T-helper 17 cell (primary cell): ENCODE measurements at regions not wholly inside any gene's neighbourhood (a gene's known extent, or its start where the extent isn't known, plus 50 kb on each side); places are given as distances from the start of the nearest gene placed in this dataset.

Experiments
- ATAC-seq: fragments of 150-1000 bp; cut with Tn5 transposase; 2 replicates; pipeline ENCODE4 v1.10.0; 2021; ENCODE audit warnings: mild to moderate bottlenecking, moderate library complexity
- DNase-seq, 3 donors: peaks; one replicate each; pipeline versions ENCODE4 v3.0.0 to v3.0.0-alpha.2; 2020 to 2021
- H3K9me3 ChIP-seq: one replicate; pipeline ENCODE4 v1.7.0; 2013; ENCODE audit warnings: low read length, mild to moderate bottlenecking; ENCODE audit not compliant: control insufficient read depth, poor library complexity, severe bottlenecking
- H3K27ac Mint-ChIP-seq: one replicate; pipeline ENCODE4 v1.8.0; 2022; ENCODE audit warnings: mild to moderate bottlenecking, moderate library complexity, mixed read lengths
- H3K27me3 Mint-ChIP-seq: one replicate; pipeline ENCODE4 v1.8.0; 2022; ENCODE audit warnings: mixed read lengths
- H3K36me3 Mint-ChIP-seq: one replicate; pipeline ENCODE4 v1.8.0; 2022; ENCODE audit warnings: low read depth, mixed read lengths
- H3K4me1 Mint-ChIP-seq: one replicate; pipeline ENCODE4 v1.8.0; 2022; ENCODE audit warnings: mild to moderate bottlenecking, mixed read lengths
- H3K4me3 Mint-ChIP-seq: one replicate; pipeline ENCODE4 v1.8.0; 2022; ENCODE audit warnings: mild to moderate bottlenecking, moderate library complexity, mixed read lengths

DNA sequence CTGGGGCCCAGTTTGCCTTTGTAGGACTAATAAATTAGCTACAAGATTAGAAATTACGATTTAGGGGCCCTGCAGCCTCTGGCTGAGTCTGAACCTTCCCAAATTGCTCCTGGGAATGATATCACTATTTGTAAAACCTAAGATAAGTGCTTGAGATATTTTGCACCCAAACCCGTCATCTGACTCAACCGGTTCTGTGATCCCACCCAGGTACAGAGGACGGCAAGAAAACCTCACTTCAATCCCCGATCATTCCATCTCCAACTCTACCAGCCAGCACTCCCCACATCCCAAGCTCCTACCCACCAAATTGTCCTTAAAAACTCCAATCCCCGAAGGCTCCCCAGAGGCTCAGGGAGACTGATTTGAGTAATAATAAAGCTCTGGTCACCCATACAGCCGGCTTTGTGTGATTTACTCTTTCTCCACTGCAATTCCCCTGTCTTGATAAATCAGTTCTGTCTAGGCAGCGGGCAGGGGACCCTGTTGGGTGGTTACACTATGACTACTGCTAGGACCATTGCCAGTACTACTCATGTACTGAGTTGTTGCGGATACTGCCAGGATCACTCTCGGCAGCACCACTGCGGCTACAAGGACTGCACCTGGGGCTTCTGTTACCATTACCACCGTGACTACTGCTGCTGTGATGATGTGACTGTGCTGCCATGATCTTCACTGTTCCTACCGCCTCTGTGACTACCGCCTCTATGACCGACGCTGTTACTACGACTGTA, 73.1 kb downstream of the IRF8 start:
- Mint-ChIP-seq H3K4me3 (no peak overlapping the region), H3K27ac (no peak overlapping the region), H3K4me1 (peaks cover 17% of the 10 kb centered on the region), H3K27me3 (no peaks in the 10 kb centered on the region), H3K36me3 (no peaks in the 10 kb centered on the region)
- no peaks in the 10 kb centered on the region for H3K9me3 ChIP-seq
- DNase-seq (no peak), ATAC-seq (no peak)

DNA sequence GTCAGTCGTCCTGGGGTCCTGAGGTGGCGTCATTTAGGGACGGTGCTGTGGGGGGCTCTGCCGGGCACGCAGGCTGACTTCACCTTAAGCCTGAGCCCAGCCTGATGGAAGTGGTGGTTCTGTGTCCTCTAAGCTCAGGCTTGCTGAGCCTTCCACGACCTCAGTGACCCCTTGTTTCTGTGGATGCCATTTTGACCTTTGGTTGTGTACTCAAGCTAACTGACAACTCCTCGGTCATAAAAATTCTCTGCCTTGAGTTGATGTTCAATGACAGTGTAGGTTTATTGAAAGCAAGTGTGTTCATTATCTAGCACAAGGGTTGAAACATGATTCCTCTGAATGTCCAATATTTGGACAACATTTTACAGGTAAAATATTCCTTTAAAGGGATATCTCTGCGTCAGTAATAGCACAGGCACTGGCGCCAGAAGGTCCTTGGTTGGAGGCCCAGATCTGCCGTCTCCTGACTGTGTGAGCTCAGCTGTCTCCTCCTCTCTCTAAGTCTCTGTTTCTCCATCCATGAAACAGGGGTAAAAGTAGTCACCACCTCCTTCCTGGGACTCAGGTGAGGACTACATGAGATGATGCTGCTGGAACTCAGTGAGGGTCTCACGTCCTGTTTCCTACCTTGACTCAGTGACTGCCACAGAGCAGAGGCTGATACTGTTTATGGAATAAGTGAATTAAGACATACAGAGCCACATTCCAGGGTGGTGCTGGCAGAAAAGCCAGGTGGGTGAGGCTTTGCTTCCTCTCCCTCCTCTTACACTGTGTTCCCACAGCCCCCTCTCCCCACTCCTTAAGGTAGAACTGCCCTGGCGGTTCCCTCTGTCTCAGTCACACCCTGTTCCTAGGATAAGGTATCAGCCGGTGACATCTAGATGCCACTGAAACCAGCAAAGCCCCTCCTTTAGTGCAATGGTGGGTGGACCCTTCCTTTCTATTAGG, 75.7 kb downstream of the IRF8 start:
- H3K9me3 ChIP-seq, result no peaks in the 10 kb centered on the region
- Mint-ChIP-seq H3K4me3 (no peak overlapping the region), H3K27ac (no peak overlapping the region), H3K36me3 (no peaks in the 10 kb centered on the region), H3K27me3 (peaks cover 19% of the 10 kb centered on the region), H3K4me1 (peaks cover 7% of the 10 kb centered on the region)
- ATAC-seq (no peak), DNase-seq (no peak)

DNA sequence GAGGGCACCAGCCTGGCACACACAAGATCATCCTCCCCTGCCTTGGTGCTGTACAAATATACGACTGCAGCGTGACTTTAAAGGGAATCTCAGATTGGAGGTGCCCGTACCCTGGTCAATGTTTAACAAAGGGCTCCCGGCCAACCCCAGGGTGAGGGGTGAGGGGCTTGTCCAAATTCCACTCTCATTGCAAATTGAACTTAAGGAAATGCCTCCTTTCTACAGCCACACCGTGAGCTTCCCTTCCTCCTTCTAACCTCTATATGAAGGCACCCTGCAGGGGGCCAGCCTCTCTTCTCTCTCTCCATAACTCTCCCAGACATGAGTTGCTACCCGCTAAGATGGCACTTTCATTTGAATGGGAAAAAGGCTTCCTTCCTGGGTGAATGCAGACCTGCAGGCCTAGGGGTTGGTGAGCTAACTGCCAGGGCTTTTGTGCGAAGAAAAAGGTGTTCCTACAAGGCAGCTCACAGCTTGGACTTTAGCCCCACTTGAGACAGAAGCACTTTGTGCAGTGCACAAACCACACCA, 76.6 kb downstream of the IRF8 start:
- Mint-ChIP-seq H3K4me3 (no peak overlapping the region), H3K27ac (no peak overlapping the region), H3K27me3 (peaks cover 27% of the 10 kb centered on the region), H3K4me1 (peaks cover 3% of the 10 kb centered on the region), H3K36me3 (no peaks in the 10 kb centered on the region)
- ATAC-seq (no peak), DNase-seq (no peak)
- H3K9me3 ChIP-seq, result no peaks in the 10 kb centered on the region

DNA sequence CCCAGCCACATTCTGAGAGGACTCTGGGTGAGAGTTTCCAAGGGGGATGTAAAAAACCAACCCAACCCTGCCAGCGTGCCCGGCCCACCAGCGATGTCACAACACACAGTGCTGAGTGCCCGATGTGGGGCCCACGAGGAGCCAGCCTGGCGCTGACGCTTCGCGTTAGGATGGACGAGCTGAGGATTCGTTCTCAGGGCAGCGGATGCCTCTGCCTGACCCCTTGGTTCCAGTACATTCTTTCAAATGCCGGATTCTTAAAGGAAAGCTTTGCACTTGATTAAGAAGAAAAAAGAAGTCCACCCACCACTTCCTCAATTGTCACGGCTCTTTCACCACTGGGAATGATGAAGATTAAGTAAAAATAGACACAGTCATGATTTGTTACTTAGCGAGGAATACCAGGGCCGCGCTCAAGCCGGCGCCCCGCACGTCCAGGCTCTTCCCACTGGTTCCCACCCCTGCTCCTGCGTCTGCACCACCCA, 79.4 kb downstream of the IRF8 start:
- DNase-seq, result no peak
- Mint-ChIP-seq H3K4me1 (peaks cover 3% of the 10 kb centered on the region), H3K27me3 (peaks cover 42% of the 10 kb centered on the region), H3K36me3 (peaks cover 3% of the 10 kb centered on the region), H3K27ac (no peak overlapping the region), H3K4me3 (no peak overlapping the region)
- no peak for ATAC-seq
- no peaks in the 10 kb centered on the region for H3K9me3 ChIP-seq

DNA sequence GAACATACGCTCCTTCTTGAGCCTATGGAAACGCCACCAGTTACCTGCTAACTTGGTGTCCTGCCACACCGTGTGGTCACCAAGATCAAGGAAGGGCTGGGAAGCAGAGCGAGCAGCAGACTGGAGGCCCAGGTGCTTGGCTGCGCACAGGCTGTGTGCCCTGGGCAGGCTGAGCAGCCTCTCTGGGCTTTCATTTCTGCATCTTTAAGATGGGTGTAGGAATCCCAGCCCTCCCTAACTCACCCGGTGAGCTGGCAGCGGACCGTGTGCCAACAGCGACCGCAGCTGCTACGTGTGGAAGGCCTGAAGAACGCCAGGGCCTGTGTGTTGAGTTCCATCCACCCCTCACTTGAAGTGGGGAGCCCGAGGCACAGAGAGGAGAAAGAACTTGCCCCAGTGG, 80.0 kb downstream of the IRF8 start:
- Mint-ChIP-seq H3K27me3 (peaks cover 44% of the 10 kb centered on the region), H3K4me1 (peaks cover 3% of the 10 kb centered on the region), H3K4me3 (no peak overlapping the region), H3K27ac (no peak overlapping the region), H3K36me3 (peaks cover 3% of the 10 kb centered on the region)
- DNase-seq, result no peak
- no peak for ATAC-seq
- H3K9me3 ChIP-seq, result no peaks in the 10 kb centered on the region

- H3K4me3 Mint-ChIP-seq, result no peak overlapping the region
- no peaks in the 10 kb centered on the region for H3K9me3 ChIP-seq
- peaks cover 3% of the 10 kb centered on the region for H3K4me1 Mint-ChIP-seq
- H3K27me3 Mint-ChIP-seq, result peaks cover 50% of the 10 kb centered on the region
- DNase-seq (no peak), ATAC-seq (no peak)
- peaks cover 3% of the 10 kb centered on the region for H3K36me3 Mint-ChIP-seq
- H3K27ac Mint-ChIP-seq, result no peak overlapping the region
Observed at GRCh38 chr16:85979605-85980004, 80.6 kb downstream of the IRF8 start.

DNA sequence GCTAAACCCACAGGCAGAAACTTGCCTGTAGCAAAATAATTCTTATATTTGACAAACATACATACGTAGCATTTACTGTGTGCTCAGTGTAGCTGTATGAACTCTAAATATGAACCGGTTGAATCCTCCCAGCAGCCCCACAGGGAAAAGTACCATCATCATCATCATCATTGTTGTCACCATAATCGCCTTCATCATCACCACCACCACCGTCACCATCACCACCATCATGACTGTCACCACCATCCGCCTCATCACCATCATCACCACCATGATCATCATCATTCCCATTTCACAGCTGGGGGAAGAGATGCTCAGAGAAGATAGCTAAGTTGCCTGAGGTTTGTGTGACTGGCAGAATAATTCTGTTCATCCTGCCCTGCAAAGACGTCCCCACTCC, 81.7 kb downstream of the IRF8 start:
- ATAC-seq (no peak), DNase-seq (no peak)
- Mint-ChIP-seq H3K27ac (no peak overlapping the region), H3K27me3 (peaks cover 59% of the 10 kb centered on the region), H3K36me3 (peaks cover 3% of the 10 kb centered on the region), H3K4me3 (no peak overlapping the region), H3K4me1 (peaks cover 2% of the 10 kb centered on the region)
- H3K9me3 ChIP-seq, result no peaks in the 10 kb centered on the region

GRCh38 chr16:85981826-85982562, 83.0 kb downstream of the IRF8 start:
- Mint-ChIP-seq H3K4me1 (peaks cover 5% of the 10 kb centered on the region), H3K27ac (no peak overlapping the region), H3K27me3 (peaks cover 71% of the 10 kb centered on the region), H3K4me3 (no peak overlapping the region), H3K36me3 (peaks cover 3% of the 10 kb centered on the region)
- DNase-seq (no peak), ATAC-seq (no peak)
- no peaks in the 10 kb centered on the region for H3K9me3 ChIP-seq

DNA sequence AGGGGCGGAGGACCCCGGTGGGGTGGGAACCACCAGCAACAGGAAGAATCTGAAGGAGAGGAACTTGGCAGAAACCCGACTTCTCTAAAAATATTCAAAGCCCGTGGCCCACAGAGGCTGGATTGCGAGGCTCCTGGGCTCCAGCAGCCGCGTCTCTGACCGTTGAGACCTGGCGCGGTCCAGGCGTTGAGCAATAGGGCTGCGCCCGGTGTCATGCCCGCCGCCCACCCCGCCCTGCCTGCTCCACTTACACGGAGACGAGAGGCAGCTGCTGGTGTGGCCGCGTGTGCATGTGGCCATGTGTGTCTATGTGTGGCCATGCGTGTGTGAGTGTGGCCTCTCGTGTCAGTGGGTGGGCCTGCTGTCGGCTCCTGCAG, 83.6 kb downstream of the IRF8 start:
- Mint-ChIP-seq H3K4me1 (peaks cover 5% of the 10 kb centered on the region), H3K36me3 (peaks cover 3% of the 10 kb centered on the region)
- no peak for DNase-seq

DNA sequence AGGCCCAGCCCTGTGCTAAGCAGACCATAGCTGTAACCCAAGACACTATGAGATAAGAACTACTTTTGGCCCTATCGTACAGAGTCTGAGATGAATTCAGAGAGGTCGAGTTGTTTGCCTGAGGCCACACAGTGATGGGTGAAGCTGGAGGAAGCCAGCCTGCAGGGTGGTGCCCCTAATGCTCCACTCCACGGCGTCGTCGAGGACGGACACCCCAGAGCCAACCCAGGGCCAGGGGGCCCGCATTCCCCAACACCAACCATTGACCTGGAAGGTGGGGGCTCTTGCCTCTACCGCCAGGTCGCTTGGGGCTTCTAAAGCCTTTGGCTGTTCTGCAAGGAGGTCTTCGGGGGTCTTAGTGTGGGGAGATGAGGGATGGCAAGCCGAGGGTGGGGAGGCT, 84.1 kb downstream of the IRF8 start:
- Mint-ChIP-seq H3K27ac (no peak overlapping the region), H3K4me3 (no peak overlapping the region), H3K36me3 (peaks cover 3% of the 10 kb centered on the region), H3K4me1 (peaks cover 5% of the 10 kb centered on the region), H3K27me3 (peaks cover 69% of the 10 kb centered on the region)
- H3K9me3 ChIP-seq, result no peaks in the 10 kb centered on the region
- DNase-seq (no peak), ATAC-seq (no peak)

More for the DNA sequence above, 83.6 kb downstream of the IRF8 start:
- H3K4me3 Mint-ChIP-seq, result no peak overlapping the region
- ATAC-seq, result no peak
- H3K27ac Mint-ChIP-seq, result no peak overlapping the region
- no peaks in the 10 kb centered on the region for H3K9me3 ChIP-seq
- H3K27me3 Mint-ChIP-seq, result peaks cover 71% of the 10 kb centered on the region

DNA sequence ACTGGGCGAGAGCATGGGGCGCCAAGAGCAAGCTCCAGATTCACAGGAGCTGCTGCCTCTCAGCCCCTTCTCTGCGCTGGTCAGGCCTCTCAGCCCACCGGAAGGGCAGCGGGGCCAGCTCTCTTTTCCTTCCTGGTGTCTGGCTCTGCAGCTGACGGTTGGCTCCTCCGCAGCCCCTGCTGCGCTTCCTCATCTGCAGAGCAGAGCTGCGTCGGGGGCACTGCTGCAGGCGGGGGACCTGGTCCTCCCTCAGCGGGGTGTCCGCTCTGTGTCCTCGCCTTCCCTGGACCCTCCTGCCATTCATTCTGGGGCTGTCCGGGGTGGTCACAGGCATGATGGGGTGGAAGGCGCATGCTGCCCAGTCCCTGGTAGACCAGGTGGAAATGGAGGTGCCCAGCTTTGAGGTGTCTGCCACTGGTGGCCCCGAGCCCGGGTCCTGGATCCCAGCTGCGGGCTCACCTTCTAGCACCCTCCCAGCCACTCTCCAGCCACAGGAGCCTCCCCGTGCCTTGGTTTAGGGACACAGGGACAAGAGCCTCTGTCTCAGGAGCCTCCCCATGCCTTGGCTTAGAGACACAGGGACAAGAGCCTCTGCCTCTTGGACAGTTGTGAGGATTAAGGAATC, 84.8 kb downstream of the IRF8 start:
- H3K9me3 ChIP-seq, result no peaks in the 10 kb centered on the region
- ATAC-seq (no peak), DNase-seq (no peak)
- H3K27ac Mint-ChIP-seq, result no peak overlapping the region
- H3K36me3 Mint-ChIP-seq, result peaks cover 3% of the 10 kb centered on the region
- H3K4me3 Mint-ChIP-seq, result no peak overlapping the region
- H3K4me1 Mint-ChIP-seq, result peaks cover 5% of the 10 kb centered on the region
- peaks cover 69% of the 10 kb centered on the region for H3K27me3 Mint-ChIP-seq

DNA sequence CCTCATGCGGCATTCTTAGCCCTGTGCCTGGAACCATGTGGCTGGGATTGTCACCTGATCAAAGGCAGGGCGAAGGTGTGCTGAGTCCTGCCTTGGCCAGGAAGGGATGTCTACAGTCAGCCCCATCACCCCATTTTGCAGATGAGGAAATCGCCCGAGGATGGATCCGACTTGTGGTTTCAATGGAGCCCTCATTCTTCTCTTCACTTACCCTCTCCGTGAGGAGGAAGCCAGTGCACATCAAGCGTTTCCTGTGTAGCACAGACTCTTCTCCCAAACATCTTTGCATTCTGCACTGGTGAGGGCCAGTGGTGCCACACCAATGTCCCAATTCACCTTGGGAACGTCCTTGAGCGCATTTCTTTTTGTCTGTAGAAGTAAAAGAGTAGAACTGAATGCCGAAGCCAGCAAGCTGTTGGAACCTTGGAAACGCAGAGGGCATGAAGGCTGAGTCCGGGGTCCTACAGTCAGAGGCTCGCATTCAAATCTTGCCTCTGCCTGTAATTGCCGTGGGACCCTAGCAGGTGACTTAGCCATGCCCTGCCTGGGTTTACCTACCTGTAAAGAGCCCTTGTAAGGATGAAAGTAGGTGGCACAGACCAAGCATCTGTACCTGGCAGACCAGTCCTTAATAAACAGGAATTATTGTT, 85.4 kb downstream of the IRF8 start:
- no peak for DNase-seq
- Mint-ChIP-seq H3K27ac (no peak overlapping the region), H3K4me1 (peaks cover 8% of the 10 kb centered on the region)

More for the DNA sequence above, 85.4 kb downstream of the IRF8 start:
- H3K9me3 ChIP-seq, result no peaks in the 10 kb centered on the region
- peaks cover 3% of the 10 kb centered on the region for H3K36me3 Mint-ChIP-seq
- H3K27me3 Mint-ChIP-seq, result peaks cover 71% of the 10 kb centered on the region
- H3K4me3 Mint-ChIP-seq, result no peak overlapping the region
- no peak for ATAC-seq
